ENCODE measurements at regions not wholly inside any gene's neighbourhood (a gene's known extent, or its start where the extent isn't known, plus 50 kb on each side); places are given as distances from the start of the nearest gene placed in this dataset.

- TF ChIP-seq CTCF (IDR thresholded peaks at IDR 0.05; ENCODE audit: unreplicated experiment), result no peak
- no TSS peak for BruUV-seq (replicated peaks)
- ChIA-PET POLR2A (interaction anchor here (0.6 kb wide), 1 partner anchor 16 kb away, joined by 3 read pairs; no protein-coding TSS in a partner anchor), CTCF (interaction anchor here (1.1 to 10.9 kb wide), 6 partner anchors 13 to 428 kb away, joined by 4 to 174 read pairs (median 8); no protein-coding TSS in a partner anchor)
- Mint-ChIP-seq H3K4me1 (ENCODE audit: insufficient read depth, unreplicated experiment) (no peaks in the 10 kb centered on the region), H3K4me3 (ENCODE audit: unreplicated experiment) (no peak overlapping the region), H3K27ac (ENCODE audit: low read depth, unreplicated experiment) (no peak overlapping the region), H3K27me3 (ENCODE audit: insufficient read depth, unreplicated experiment) (no peaks in the 10 kb centered on the region), H3K9me3 (ENCODE audit: unreplicated experiment) (no peaks in the 10 kb centered on the region), H3K36me3 (ENCODE audit: insufficient read depth, unreplicated experiment) (no peaks in the 10 kb centered on the region)
- no peak for DNase-seq (ENCODE audit: unreplicated experiment)
- intact Hi-C loops (cut with micrococcal nuclease), result no loop called here
These were observed 167.5 kb downstream of the SOCS6 start for GRCh38 chr18:70456376-70456775.

GRCh38 chr18:70455731-70456130 is 166.9 kb downstream of the SOCS6 start:
- Mint-ChIP-seq H3K27me3 (ENCODE audit: insufficient read depth, unreplicated experiment) (no peaks in the 10 kb centered on the region), H3K36me3 (ENCODE audit: insufficient read depth, unreplicated experiment) (no peaks in the 10 kb centered on the region), H3K27ac (ENCODE audit: low read depth, unreplicated experiment) (no peak overlapping the region), H3K9me3 (ENCODE audit: unreplicated experiment) (no peaks in the 10 kb centered on the region), H3K4me3 (ENCODE audit: unreplicated experiment) (no peak overlapping the region), H3K4me1 (ENCODE audit: insufficient read depth, unreplicated experiment) (no peaks in the 10 kb centered on the region)
- intact Hi-C loops (cut with micrococcal nuclease), result no loop called here
- BruUV-seq (replicated peaks), result no TSS peak
- DNase-seq (ENCODE audit: unreplicated experiment), result no peak
- no peak for TF ChIP-seq CTCF (IDR thresholded peaks at IDR 0.05; ENCODE audit: unreplicated experiment)
- ChIA-PET POLR2A (no interaction called here), CTCF (interaction anchor here (0.9 to 12.5 kb wide), 16 partner anchors 10 to 727 kb away, joined by 3 to 174 read pairs (median 6); partner anchors contain the start of gene RTTN)

- BruUV-seq (replicated peaks), result no TSS peak
- H3K4me1 Mint-ChIP-seq (ENCODE audit: insufficient read depth, unreplicated experiment), result no peaks in the 10 kb centered on the region
- POLR2A ChIA-PET, result no interaction called here
- intact Hi-C loops (cut with micrococcal nuclease), result loop anchor here (1.0 to 5.0 kb wide), 2 partner anchors 283 to 1608 kb away; no protein-coding TSS in a partner anchor
- H3K9me3 Mint-ChIP-seq (ENCODE audit: unreplicated experiment), result no peaks in the 10 kb centered on the region
- no peak overlapping the region for H3K27ac Mint-ChIP-seq (ENCODE audit: low read depth, unreplicated experiment)
- no peaks in the 10 kb centered on the region for H3K36me3 Mint-ChIP-seq (ENCODE audit: insufficient read depth, unreplicated experiment)
- H3K27me3 Mint-ChIP-seq (ENCODE audit: insufficient read depth, unreplicated experiment), result no peaks in the 10 kb centered on the region
- CTCF ChIA-PET, result interaction anchor here (0.5 to 12.5 kb wide), 32 partner anchors 8 to 894 kb away, joined by 3 to 174 read pairs (median 4); partner anchors contain the start of gene RTTN
- TF ChIP-seq CTCF (IDR thresholded peaks at IDR 0.05; ENCODE audit: unreplicated experiment), result peak; percentile 77
- no peak overlapping the region for H3K4me3 Mint-ChIP-seq (ENCODE audit: unreplicated experiment)
- peak; percentile 78 for DNase-seq (ENCODE audit: unreplicated experiment)
These were observed 166.0 kb downstream of the SOCS6 start for GRCh38 chr18:70454704-70455322.

- H3K27me3 Mint-ChIP-seq (ENCODE audit: insufficient read depth, unreplicated experiment), result no peaks in the 10 kb centered on the region
- BruUV-seq (replicated peaks), result no TSS peak
- POLR2A ChIA-PET, result no interaction called here
These were observed 164.4 kb downstream of the SOCS6 start for GRCh38 chr18:70453058-70453775.

More at GRCh38 chr18:70453058-70453775, 164.4 kb downstream of the SOCS6 start:
- DNase-seq (ENCODE audit: unreplicated experiment), result no peak
- H3K4me3 Mint-ChIP-seq (ENCODE audit: unreplicated experiment), result no peak overlapping the region
- no peak for TF ChIP-seq CTCF (IDR thresholded peaks at IDR 0.05; ENCODE audit: unreplicated experiment)
- no peak overlapping the region for H3K27ac Mint-ChIP-seq (ENCODE audit: low read depth, unreplicated experiment)
- no peaks in the 10 kb centered on the region for H3K9me3 Mint-ChIP-seq (ENCODE audit: unreplicated experiment)
- H3K36me3 Mint-ChIP-seq (ENCODE audit: insufficient read depth, unreplicated experiment), result no peaks in the 10 kb centered on the region
- no peaks in the 10 kb centered on the region for H3K4me1 Mint-ChIP-seq (ENCODE audit: insufficient read depth, unreplicated experiment)
- CTCF ChIA-PET, result interaction anchor here (0.7 to 12.5 kb wide), 17 partner anchors 9 to 368 kb away, joined by 3 to 174 read pairs (median 4); no protein-coding TSS in a partner anchor
- intact Hi-C loops (cut with micrococcal nuclease), result loop anchor here (5.0 kb wide), 1 partner anchor 1606 kb away; no protein-coding TSS in a partner anchor

Measured in MCF 10A (cell line).